NCI-H510A (cell line): ENCODE measurements at regions not wholly inside any gene's neighbourhood (a gene's known extent, or its start where the extent isn't known, plus 50 kb on each side); places are given as distances from the start of the nearest gene placed in this dataset.
A peak's percentile ranks its signal among the peaks of the same experiment; 100 is the strongest.
"Not testable (repeated sequence)": the region's sequence is repeated elsewhere in the genome, so short reads cannot be mapped to it uniquely, and the experiment has no call there.

Experiments used
- DNase-seq: peaks from one replicate; lab custom pipeline; 2025; lab: John Stamatoyannopoulos, UW

- DNase-seq = not testable (repeated sequence)
These were observed 224.4 kb upstream of the SERP2 start for GRCh38 chr13:44149231-44149630.

GRCh38 chr13:44149821-44150220, 223.8 kb upstream of the SERP2 start:
- no peak for DNase-seq

- no peak for DNase-seq
These were observed 222.2 kb upstream of the SERP2 start for GRCh38 chr13:44151474-44151873.

- no peak for DNase-seq
These were observed 220.1 kb upstream of the SERP2 start for GRCh38 chr13:44153496-44153895.

- peak; percentile 15 for DNase-seq
These were observed 218.0 kb upstream of the SERP2 start for GRCh38 chr13:44155422-44156293.

- DNase-seq = no peak
These were observed 217.3 kb upstream of the SERP2 start for GRCh38 chr13:44156294-44156658.

- DNase-seq = no peak
These were observed 216.0 kb upstream of the SERP2 start for GRCh38 chr13:44157606-44158005.

- DNase-seq = no peak
These were observed 215.5 kb upstream of the SERP2 start for GRCh38 chr13:44158098-44158521.

GRCh38 chr13:44158881-44159632, 214.6 kb upstream of the SERP2 start:
- no peak for DNase-seq

GRCh38 chr13:44159633-44160279, 213.9 kb upstream of the SERP2 start:
- no peak for DNase-seq

GRCh38 chr13:44160591-44161191, 212.9 kb upstream of the SERP2 start:
- DNase-seq = no peak

- DNase-seq = no peak
These were observed 210.5 kb upstream of the SERP2 start for GRCh38 chr13:44163108-44163507.

- no peak for DNase-seq
These were observed 208.3 kb upstream of the SERP2 start for GRCh38 chr13:44165221-44165888.

GRCh38 chr13:44165889-44166496, 207.6 kb upstream of the SERP2 start:
- DNase-seq = no peak

GRCh38 chr13:44169018-44169911, 204.4 kb upstream of the SERP2 start:
- DNase-seq = no peak

- no peak for DNase-seq
These were observed 202.9 kb upstream of the SERP2 start for GRCh38 chr13:44170731-44171130.

- DNase-seq = no peak
These were observed 202.5 kb upstream of the SERP2 start for GRCh38 chr13:44171156-44171555.

- DNase-seq = no peak
These were observed 201.8 kb upstream of the SERP2 start for GRCh38 chr13:44171861-44172260.

GRCh38 chr13:44172281-44172810, 201.3 kb upstream of the SERP2 start:
- no peak for DNase-seq
